CD1c-positive myeloid dendritic cell (primary cell): ENCODE measurements at regions not wholly inside any gene's neighbourhood (a gene's known extent, or its start where the extent isn't known, plus 50 kb on each side); places are given as distances from the start of the nearest gene placed in this dataset.

Source experiments
- DNase-seq: peaks from one replicate; pipeline ENCODE4 v3.0.0-alpha.2; 2016; ENCODE audit errors: extremely low spot score

DNA sequence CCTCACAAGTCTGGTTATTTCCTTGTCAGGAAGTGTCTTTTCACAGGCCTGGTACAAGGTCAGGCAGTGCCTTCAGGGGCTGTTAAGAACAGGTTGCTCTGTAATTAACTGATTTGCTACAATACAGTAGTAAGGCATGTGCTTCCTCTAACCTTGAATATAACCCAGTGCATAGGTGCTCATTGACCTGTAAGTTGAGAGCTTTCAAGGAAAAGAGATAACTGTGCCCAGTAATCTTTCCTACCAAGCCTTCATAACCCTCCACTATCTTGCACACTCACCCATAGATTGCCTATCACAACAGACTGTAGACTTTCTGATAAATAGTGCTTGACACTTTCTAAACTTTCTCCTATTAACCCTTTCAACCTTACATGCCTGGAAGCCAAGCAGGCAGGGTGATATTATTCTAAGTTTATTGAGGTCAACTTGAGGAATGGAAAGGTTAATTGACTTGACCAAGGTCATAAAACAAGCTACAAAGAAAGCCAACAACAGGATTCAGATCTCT lies 148.1 kb downstream of the PPARGC1A start:
- no peak for DNase-seq

DNA sequence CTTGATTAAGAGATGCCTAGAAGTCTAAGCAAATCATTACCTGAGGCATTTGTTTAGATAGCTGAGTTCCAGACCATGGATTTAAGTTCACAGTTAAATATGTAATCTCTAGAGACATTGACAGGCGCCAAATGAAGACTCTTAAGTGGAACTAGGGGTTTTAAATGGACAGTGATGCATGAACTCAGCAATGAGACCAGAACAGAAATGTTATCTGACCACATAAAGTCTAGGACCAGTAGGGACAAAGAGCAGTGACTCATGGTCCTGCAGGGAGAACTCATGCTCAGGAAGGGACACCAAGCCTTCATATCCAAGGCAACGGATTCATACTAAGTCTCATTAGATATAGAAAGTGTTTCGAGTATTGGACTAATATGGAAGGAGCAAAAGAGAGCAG lies 152.3 kb downstream of the PPARGC1A start:
- DNase-seq, result no peak

DNA sequence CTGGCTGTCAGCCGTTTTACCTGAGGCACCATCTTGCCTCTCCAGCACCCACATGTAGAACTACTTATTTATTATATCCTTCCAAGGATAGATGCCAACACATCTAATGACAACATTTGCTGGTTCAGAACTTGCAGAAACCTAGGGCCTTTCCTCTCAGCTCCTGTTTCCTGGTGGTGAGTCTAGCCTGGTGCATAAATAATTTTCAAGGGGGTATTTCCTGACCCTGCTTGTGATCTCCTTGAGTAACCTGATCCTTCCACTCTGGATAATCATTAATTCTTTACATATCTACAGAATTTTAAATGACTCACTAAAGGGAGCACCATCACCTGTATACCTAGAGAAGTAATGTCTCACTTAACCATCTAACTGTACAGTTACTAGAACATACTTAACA lies 153.4 kb downstream of the PPARGC1A start:
- DNase-seq, result no peak

DNA sequence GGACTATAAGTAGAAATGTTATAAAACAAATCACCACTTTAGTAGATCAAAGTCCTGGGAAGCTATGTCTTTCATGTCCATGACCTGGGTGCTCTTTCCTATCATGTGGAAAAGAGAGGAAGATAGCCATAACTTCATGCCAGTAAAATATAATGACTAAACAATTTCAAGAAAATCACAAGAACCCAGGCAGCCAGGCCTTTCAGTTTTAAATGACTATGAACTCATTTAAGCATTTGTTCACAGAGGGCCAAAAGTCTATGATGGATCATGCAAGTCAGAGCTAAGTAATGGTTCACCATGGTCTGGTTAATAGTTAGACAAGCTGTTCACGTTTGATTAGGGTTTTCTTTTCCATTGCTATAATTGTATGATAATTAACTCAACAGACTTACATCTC lies 155.8 kb downstream of the PPARGC1A start:
- no peak for DNase-seq

DNA sequence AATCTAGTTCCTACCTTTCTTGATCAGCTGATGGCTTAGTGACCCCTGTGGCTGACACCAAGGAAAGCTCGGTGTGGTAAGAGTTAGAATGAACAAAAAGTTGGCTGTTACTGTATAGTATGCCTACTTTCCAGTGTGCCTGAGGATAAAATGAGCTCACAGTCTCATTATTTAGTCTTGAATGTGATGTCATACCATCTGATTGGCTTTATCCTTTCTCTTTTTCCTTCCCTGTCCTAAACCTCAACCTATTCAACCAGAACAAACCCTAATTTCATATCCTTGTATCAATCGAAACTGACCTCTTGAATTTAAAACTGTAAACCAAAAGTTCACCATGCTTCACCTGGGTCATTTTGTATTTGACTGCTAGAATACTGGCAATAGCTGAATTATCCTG lies 156.4 kb downstream of the PPARGC1A start:
- DNase-seq, result no peak

DNA sequence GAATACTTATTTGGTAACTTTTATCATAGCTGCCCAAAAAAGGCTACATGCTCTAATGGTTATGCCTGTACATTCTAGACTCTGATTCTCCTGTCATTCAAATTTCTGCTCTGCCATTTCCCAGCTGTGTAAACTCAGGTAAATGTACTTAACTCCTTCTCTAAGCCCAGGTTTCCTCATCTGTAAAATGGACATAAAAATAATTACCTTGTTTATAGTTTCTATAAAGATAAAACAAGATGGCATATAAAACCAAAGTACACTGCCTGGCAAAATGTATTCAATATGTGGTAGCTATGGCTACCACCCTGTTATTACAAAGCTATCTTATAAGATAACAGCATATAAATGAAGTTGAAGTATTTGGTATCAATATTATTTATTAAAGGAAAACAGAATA lies 158.8 kb downstream of the PPARGC1A start:
- no peak for DNase-seq

DNA sequence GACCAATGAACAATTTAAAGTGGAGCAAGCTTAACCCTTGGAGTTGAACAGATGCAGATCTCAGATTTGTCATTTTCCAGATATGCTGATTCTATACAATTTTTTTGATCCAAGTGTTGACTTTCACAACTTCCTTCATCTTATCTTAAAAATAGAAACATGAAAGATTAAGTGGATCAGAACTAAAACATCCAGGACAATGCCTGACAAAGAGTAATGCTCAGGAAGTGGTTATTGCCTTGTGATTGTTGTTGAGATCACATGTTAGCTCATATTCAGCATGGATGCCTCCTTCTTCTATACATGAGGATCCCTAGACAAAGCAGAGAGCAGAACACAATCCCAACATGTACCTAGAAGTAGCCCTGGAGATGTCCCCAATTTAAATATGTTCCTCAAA lies 160.9 kb downstream of the PPARGC1A start:
- no peak for DNase-seq

DNA sequence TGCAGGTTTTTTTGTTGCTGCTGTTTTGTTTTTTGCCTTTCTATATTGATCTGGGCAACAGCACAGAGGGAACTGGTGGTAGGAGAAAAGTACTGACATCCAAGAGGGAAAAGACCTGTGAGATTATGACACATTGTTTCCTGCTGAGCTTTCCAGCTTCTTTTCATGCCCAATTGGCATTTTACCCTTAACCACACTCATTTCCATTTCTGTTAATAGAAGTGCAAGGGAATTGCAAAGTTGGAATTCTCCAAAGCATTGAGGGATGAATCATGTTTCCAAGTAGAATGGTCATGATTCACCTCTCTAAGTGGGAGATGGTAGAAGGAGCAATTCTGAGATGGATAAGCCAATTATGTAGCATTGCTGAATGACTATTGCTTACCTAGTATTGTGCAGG lies 161.5 kb downstream of the PPARGC1A start:
- no peak for DNase-seq

DNA sequence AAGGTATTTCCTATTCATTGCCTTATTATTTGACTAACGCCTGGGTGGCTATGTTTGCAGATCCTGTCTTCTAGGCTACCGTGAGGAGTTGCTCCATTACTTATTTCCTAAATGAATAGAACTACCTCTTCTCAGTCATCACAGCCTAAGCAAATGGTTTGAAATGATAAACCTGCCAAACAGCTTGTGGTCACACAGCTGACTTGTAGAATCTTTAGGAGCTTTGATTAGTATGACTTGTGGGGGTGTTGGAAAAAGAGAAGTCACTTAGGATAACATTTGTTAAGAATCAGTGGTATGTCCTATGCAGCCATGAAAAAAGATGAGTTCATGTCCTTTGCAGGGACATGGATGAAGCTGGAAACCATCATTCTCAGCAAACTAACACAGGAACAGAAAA lies 169.3 kb downstream of the PPARGC1A start:
- no peak for DNase-seq

DNA sequence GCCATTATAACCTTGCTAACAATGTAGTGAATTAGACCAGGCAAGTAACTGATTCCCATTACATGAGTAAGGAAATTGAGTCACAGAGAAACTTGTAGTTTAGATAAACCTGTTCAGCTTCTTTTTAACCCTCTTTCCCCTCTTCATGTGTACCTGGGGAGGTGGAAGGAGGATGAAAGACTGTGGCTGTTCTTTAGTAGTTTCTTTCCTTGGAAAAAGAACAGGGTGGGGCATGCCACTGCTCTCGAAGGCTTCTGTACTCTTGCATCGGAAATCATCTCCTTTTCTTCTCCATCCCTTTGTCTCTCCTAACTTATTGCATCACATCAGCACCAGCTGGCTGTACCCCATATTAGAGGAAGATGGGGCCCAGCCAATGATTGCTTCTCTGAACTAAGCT lies 171.4 kb downstream of the PPARGC1A start:
- DNase-seq, result no peak

DNA sequence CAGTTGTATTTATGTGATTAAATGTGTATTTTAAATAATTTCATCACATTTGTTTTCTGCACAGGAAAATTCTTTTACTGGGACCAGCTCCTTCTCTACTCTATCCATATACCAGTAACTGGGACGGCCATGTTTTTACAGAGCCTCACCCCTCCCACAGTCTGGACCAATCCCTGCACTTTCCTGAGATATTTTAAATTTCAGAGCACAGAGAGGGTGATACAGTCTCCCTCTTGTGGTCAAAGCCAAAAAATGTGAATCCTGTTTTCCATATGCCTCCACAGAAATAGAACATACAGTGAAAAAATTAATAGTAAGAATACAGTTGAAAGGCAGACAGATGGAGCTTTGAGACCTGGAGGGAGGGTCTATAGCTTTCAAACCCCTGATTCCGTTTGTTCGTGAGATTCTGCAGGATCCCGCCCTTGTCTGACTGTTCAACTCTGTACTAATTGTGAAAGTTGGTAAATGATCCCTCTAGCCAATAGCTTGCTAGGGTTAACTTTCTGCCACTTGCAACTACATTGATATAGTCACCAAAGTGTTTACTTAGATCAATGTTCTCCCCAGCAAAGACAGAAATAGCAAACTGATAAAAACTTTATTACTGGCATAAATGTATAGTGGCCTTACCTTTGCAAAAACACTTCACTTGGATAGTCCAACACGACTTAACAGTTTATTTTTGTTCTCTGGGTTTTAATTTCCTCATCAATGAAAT lies 172.2 kb downstream of the PPARGC1A start:
- no peak for DNase-seq

DNA sequence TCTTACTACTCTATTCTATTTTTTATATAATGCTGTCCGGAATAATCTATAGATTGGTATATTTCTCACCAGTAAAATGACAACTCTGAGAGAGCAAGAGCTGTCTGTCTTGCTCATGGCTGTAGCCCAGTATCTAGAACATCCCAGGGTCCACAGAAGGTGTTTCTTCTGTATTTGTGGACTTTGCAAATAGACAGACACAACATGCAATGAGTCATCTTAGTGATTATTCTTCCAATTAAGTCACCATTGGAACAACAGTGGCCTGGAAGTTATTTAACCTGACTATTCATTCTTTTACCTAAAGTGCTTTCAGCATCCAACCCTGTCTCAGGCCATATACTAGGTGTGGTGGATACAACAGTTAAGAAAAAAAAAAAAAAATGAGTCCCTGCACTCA lies 179.5 kb downstream of the PPARGC1A start:
- no peak for DNase-seq

DNA sequence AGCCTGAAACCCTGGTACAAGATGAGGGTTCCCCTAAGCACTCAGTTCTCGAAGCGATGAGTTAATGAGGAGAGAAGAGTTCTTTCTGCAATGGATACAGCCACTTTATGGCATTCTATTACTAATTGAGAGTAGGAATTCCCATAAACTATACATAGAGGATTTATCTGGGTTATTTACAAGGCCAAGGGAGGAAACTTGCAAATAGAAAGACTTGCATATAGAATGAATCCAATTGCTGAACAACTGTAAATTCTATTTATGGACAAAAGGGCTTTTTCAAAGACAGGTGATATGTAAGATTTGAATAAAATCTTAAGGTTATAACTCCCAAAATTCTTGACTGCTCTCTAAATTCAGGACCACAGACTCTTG lies 182.2 kb downstream of the PPARGC1A start:
- DNase-seq, result no peak

DNA sequence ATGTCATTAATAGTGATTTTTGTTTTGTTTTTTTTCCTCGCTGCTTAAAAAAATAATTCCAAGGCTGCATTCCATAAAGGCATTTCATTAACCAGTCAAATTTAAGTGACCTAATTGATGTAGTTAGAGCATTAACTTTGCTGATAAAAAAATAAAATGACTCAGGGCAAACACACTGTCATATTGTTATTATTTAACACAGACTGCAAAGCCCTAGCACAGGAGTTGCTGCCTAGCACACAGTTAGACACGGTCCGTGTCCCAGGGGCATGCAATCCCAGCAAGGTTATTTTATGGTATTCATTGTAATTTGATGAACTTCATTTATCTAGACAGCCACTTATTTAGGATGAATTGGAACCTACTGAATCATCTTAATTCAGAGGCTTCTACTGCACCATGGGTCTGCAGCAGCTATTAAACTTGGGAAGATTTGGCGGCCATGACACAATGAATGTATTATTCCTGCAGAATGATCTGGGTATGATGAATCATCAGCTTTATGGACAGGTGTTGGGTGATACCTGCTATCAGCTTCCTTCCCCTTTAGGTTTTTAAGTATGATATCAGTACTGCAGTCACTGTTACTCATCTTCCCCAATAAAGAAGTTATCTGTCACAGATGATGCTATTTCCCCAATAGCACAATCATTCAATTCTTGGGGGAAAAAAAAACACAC lies 182.7 kb downstream of the PPARGC1A start:
- no peak for DNase-seq

DNA sequence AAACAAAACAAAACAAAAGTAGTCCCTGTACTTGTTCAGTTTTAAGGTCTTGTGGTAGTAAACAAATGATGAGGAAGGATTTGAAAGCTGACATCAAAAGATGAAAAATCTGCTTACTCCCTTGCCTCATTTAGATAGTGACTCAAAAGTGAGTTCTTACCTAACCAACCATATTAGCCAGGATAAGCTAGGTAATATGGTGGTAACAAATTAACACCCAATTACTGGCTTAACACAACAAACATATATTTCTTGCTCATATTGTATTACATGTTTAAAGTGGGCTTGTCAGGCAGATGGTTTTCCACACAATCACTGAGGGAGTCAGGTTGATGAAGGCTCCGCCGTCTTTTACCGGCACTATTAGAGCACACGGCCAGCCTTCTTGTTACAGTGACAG lies 189.7 kb downstream of the PPARGC1A start:
- no peak for DNase-seq

DNA sequence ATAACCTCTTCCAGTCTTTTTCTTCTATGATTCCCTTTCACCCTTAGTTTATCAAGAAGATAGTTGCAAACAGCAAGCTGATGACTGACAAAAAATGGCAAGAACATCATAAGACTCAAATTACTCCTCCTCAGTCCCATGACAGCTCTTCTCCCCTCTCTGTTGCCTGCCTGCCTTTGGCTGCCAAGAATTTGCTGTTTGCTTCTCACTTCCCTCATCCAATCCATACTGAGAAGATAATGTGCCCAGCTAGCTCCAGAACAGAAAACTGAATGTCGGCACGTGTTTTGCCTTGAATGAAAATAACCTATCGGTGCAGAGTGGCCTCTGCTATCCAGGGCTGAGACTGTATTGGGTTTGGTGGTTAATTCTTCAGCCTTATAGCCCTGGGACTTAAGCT lies 192.1 kb downstream of the PPARGC1A start:
- DNase-seq, result no peak

DNA sequence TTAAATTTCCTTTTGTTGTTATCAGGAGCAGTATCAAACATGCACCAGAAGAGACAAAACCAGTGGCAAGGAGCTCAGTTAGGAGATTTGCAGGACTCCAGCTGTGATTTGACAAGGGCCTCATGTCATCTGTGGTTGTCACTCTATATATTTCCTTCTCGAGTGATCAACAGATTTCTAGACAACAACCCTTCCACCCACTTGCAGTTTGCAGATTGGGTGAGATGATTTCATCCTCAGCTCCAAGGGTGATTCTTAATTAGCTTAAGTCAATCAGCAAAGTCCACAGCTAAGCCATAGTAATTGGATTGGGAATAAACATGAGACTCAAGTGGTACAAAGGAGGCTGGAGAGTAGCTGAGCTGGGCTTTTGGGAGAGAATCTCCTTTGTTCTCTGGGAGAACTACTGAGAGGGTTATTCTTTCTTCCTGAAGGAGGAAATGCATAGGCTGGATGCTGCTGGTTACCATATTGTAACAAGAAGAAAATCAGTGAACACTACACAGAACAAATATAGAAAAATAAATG lies 192.8 kb downstream of the PPARGC1A start:
- no peak for DNase-seq

DNA sequence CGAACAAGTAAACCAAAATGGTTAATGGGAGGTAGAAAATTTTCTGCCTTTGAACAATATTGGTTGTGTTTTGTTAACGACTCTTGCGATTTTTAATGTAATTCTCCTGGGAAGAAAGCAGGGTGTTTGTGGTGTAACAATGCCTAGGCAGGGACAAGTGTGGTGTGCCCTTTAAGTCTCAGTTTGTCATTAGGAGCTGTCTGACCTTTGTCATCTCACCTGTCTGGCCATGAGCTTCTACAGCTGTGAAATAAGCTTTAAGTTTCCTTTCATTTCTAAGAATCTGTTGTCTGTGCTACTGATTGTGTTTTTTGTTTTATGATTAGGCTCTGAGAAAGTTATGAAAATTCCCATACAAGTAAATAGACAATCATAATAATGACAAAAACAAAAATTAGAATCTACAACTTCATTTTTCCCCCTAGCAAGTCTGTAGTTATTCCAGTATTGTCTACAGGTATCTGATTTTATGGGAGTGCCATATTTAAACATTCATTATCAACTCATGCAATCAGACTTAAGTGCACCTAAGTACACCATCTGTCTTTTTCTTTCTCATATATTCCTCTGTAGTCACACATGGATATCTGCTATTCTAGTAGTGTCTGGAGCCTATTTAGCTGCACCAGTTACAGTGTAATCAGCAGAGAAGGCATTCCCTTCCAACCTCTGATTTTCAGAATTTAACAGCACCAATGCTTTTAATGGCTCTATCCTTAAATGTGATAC lies 203.5 kb downstream of the PPARGC1A start:
- no peak for DNase-seq

DNA sequence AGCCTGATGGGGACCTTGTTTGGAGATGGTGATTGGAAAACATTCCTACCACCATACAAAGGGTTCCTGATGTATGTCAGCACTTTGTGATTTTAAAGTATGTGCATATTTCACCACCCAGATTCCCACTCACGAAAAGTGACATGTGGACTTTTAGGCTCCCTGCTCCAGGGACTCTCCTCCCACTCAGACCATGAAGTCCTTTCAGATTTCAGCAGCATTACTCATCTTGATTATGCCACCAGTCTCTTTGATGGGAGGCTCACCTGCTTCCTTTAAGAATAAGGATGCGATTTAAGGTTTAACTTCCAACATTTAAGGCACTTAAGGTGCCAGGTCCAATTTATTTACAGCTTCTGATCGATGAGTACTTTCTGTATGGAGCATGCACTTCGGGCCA lies 204.4 kb downstream of the PPARGC1A start:
- DNase-seq, result no peak

DNA sequence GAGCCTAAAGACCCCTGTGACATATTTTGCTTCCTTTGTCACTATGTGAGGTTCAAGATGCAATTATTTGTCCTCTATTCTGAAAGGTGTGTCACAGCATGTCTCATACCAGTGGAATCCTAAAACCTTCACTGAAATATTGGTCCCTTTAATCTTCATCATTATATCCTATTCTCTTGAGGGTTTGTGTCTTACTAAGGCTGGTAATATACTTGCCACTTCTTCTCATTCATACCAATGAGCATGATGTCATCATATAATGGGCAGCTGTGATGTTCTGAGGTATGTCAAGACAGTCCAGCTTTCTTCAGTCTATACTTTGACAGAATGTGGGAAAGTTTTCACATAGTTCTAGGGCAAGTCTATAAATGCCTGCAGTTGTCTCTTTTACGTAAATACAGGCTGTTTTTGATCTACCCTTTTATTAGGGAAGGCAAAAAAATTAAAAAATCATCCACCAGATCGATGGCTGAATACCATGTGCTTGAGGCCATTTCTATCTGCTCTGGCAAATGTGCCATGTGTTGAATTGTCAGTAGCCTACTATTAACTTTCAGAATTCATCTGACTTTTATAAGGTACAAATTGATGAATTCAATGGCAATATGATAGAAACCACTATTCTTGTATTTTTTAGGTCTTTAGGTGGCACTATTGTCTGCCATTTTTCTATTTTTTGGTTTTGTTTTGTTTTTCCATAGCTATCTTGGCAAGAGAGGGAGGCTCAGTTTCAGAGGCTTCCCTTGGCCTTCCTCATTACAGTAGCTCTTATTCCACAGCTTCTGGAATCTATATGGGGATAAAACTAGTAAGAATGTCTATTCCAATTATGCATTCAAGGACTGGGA lies 209.0 kb downstream of the PPARGC1A start:
- no peak for DNase-seq

DNA sequence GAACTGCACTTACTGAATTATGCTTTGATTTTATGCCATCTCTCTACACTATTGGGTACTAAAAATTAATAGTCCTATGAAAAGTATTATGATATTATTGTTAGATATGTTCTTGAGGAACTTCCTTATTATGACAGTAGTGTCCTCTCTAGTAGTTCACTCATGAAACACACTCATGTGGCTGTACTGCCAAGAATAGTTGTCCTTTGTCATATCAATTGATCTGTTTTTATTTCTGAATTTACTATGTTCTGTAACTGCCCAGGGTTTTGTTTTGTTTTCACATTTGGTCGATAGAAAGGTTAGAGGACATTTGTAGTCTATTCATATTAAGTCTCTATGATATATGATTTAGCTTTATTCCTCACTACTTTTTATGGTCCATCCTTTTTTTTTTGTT lies 215.2 kb downstream of the PPARGC1A start:
- DNase-seq, result no peak

DNA sequence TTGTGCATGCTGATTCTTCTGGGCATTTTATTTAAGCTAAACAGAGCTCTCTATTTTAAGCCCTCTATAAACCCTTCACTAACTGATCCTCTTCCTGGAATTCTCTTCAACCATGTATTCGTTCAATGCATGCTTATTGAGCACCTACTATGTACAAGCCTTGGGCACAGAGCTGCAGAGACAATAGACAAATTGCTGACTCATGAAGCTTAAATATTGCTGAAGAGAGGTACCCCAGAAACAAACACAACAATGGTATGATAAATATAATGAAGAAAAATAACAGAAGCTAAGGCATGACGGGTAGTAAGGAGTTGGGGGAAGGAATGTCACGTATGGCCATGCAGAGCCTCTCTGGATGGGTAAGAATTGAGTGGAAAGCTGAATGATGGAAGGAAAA lies 222.2 kb downstream of the PPARGC1A start:
- DNase-seq, result no peak
